Smooth muscle cell (in vitro differentiated cells): ENCODE measurements at regions not wholly inside any gene's neighbourhood (a gene's known extent, or its start where the extent isn't known, plus 50 kb on each side); places are given as distances from the start of the nearest gene placed in this dataset.

ENCODE experiments used
- DNase-seq: peaks from one replicate; lab custom pipeline; 2025; ENCODE audit not compliant: unreplicated experiment; lab: John Stamatoyannopoulos, UW
- H2AFZ ChIP-seq: fragments of 200-600 bp; sonication (generic); 2 replicates; pipeline ENCODE4 v1.6.0; 2016; ENCODE audit warnings: antibody characterized with exemption, low read depth, mild to moderate bottlenecking
- H3F3A ChIP-seq: fragments of 200-600 bp; sonication (generic); 2 replicates; pipeline ENCODE4 v1.6.0; 2017; ENCODE audit warnings: antibody characterized with exemption, low read depth
- H3K27ac ChIP-seq: fragments of 200-600 bp; sonication (generic); 2 replicates; pipeline ENCODE4 v1.5.1; 2016; ENCODE audit warnings: low read depth, mild to moderate bottlenecking
- H3K27me3 ChIP-seq: fragments of 200-600 bp; sonication (generic); 2 replicates; pipeline ENCODE4 v1.6.1; 2016; ENCODE audit warnings: low read depth, mild to moderate bottlenecking
- H3K36me3 ChIP-seq: fragments of 200-600 bp; sonication (generic); 2 replicates; pipeline ENCODE4 v1.5.1; 2016; ENCODE audit warnings: low read depth
- H3K4me1 ChIP-seq: fragments of 200-600 bp; sonication (generic); 2 replicates; pipeline ENCODE4 v1.5.1; 2016; ENCODE audit warnings: low read depth
- H3K4me2 ChIP-seq: fragments of 200-600 bp; sonication (generic); 2 replicates; pipeline ENCODE4 v1.6.0; 2016; ENCODE audit warnings: mild to moderate bottlenecking
- H3K4me3 ChIP-seq: fragments of 200-600 bp; sonication (generic); 2 replicates; pipeline ENCODE4 v1.5.1; 2016; ENCODE audit warnings: mild to moderate bottlenecking
- H3K79me2 ChIP-seq: fragments of 200-600 bp; sonication (generic); 2 replicates; pipeline ENCODE4 v1.6.0; 2016; ENCODE audit warnings: low read depth, mild to moderate bottlenecking
- H3K9ac ChIP-seq: fragments of 200-600 bp; sonication (generic); 2 replicates; pipeline ENCODE4 v1.6.0; 2016; ENCODE audit warnings: low read depth
- H3K9me3 ChIP-seq: fragments of 200-600 bp; sonication (generic); replicated peaks from 2 replicates; pipeline ENCODE4 v1.5.1; 2016; ENCODE audit warnings: low read depth
- H4K20me1 ChIP-seq: fragments of 200-600 bp; sonication (generic); 2 replicates; pipeline ENCODE4 v1.6.0; 2016; ENCODE audit warnings: low read depth
- WGBS: methylation state at CpG from one replicate; pipeline ENCODE4 v1.1.7; 2016; ENCODE audit warnings: low lambda C conversion rate; 5-methylcytosine and 5-hydroxymethylcytosine counted together
- TF ChIP-seq, protein P1 (sequence below): fragments of 200-600 bp; sonication (generic); IDR thresholded peaks from 2 replicates; pipeline ENCODE4 v1.5.1; 2017; ENCODE audit warnings: borderline replicate concordance, mild to moderate bottlenecking, antibody characterized with exemption; ENCODE audit not compliant: insufficient read depth, poor library complexity, severe bottlenecking

DNA sequence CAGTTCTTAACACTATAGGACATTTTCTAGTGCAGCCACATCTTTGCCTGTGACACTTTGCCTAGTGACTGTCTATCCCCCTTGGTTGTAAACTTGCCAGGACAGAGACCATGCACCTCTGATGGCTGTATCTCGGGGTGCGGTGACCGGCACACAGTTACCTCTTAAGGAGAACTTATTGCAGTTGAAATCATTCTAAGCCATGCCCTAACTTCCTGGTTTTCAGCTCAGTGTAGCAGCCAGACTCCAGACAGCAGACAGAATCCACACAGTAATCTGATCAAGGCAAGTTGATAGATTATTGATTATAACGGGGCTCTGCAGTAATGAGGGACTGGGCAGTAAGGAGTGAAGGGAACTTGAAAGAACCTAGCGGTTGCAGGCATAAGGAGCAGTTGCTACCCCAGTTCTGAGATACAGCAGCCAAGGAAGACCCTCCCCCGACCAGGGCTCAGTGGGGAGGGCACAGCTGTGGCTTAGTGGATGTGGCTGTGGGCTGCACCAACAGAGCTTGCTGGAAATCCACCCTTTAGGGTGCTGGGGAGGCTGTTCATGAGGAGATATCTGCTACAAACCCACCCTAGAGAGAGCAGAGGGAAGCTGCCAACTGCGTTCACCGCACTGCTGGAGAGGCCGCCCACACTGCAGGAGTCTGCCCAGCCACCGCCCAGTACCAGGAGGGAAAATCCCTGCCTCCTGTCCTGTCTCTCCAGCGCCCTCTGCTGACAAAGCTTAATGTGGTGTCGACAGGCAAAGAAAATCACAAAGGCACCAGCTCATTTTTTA is 58.2 kb upstream of the BEGAIN start:
- Histone ChIP-seq H2AFZ (peak overlapping the region; percentile 60), H3K4me3 (no peak overlapping the region), H3K79me2 (no peaks in the 10 kb centered on the region), H3K9ac (no peak overlapping the region), H3K9me3 (no peaks in the 10 kb centered on the region), H3K4me2 (peak overlapping the region; percentile 79), H4K20me1 (no peaks in the 10 kb centered on the region), H3F3A (no peaks in the 10 kb centered on the region), H3K27me3 (no peaks in the 10 kb centered on the region), H3K27ac (no peak overlapping the region), H3K36me3 (no peaks in the 10 kb centered on the region), H3K4me1 (peaks cover 5% of the 10 kb centered on the region)
- peak; percentile 54 for DNase-seq
- TF ChIP-seq, protein P1, sequence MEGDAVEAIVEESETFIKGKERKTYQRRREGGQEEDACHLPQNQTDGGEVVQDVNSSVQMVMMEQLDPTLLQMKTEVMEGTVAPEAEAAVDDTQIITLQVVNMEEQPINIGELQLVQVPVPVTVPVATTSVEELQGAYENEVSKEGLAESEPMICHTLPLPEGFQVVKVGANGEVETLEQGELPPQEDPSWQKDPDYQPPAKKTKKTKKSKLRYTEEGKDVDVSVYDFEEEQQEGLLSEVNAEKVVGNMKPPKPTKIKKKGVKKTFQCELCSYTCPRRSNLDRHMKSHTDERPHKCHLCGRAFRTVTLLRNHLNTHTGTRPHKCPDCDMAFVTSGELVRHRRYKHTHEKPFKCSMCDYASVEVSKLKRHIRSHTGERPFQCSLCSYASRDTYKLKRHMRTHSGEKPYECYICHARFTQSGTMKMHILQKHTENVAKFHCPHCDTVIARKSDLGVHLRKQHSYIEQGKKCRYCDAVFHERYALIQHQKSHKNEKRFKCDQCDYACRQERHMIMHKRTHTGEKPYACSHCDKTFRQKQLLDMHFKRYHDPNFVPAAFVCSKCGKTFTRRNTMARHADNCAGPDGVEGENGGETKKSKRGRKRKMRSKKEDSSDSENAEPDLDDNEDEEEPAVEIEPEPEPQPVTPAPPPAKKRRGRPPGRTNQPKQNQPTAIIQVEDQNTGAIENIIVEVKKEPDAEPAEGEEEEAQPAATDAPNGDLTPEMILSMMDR: peak; percentile 83
- 38% methylated on average over 11 of the region's 12 CpGs for WGBS

DNA sequence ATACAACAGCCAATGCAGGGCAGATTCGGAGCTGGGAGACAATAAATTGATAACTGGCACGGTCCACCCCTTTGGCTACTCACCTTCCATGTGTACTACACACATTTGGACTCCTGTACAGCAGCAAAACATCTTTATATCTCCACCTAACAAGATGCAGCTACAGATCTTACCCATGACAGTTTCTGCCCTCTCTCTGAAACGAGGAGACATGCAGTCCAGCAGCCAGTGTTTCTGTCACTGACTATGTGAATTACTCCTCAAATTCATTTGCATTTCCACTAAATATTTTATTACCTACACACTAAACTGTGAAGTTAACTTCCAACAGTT is 58.7 kb upstream of the BEGAIN start:
- Histone ChIP-seq H3K27me3 (no peaks in the 10 kb centered on the region), H3K4me2 (no peak overlapping the region), H3K79me2 (no peaks in the 10 kb centered on the region), H3F3A (no peaks in the 10 kb centered on the region), H3K4me3 (no peak overlapping the region), H3K9me3 (no peaks in the 10 kb centered on the region), H2AFZ (no peak overlapping the region), H3K9ac (no peak overlapping the region), H4K20me1 (no peaks in the 10 kb centered on the region), H3K27ac (no peak overlapping the region), H3K36me3 (no peaks in the 10 kb centered on the region), H3K4me1 (peaks cover 5% of the 10 kb centered on the region)
- no peak for DNase-seq
- 49% methylated on average over 3 of the region's 3 CpGs for WGBS
- TF ChIP-seq, protein P1: no peak

DNA sequence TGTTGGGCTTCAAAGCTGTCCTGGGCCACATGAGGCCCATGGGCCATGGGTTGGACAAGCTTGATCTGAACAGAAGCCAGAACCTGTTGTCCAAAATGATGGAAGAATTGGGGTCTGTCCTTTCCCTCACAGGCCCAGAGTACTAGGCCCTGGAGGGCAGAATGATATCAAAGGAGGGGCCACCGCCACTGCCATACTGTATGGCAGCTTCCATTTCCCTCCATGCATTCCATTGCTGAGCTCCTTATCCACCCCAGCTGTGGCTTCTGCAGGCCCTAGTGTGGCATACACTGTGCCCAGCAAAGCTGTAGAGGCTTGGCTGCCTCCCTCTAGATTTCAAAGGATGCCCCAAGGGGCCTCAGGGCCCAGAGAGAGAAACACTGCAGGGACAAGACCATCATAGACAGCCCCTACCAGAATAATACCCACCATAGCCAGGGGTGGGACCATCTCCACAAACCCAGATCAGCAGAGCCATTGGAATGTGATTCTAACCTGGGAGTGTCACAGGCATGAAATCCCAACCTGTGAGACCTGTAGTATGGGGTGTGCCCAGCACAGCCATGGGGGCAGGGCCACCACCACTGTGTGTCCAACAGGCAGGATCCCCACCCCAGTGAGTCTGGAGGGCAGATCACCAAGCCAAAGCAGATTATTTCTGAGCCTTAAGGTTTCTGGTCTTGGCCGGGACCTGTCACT is 61.4 kb upstream of the BEGAIN start:
- no peaks in the 10 kb centered on the region for H3K27me3 ChIP-seq
- TF ChIP-seq, protein P1: no peak
- 92% methylated on average over 2 of the region's 2 CpGs for WGBS
- no peak overlapping the region for H3K27ac ChIP-seq
- no peaks in the 10 kb centered on the region for H3F3A ChIP-seq
- no peaks in the 10 kb centered on the region for H3K9me3 ChIP-seq
- H3K36me3 ChIP-seq: no peaks in the 10 kb centered on the region
- H4K20me1 ChIP-seq: no peaks in the 10 kb centered on the region
- no peak overlapping the region for H3K4me2 ChIP-seq
- DNase-seq: no peak
- H3K9ac ChIP-seq: no peak overlapping the region
- H3K4me1 ChIP-seq: peaks cover 5% of the 10 kb centered on the region
- H3K4me3 ChIP-seq: no peak overlapping the region
- H3K79me2 ChIP-seq: no peaks in the 10 kb centered on the region
- H2AFZ ChIP-seq: no peak overlapping the region

DNA sequence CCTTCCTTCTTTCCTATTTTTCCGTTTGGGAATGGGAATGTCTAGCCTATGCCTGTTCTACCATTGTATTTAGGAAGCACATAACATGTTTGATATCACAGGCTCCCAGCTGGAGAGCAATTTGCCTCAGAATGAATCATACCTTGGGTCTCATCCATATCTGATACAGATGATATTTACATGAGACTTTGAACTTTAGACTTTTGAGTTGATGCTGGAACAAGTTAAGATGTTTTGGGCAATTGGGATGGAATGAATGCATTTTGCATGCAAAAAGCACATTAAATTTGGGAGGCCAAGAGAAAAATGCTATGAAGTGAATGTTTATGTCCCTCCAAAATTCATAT is 61.9 kb upstream of the BEGAIN start:
- no peak overlapping the region for H3K4me2 ChIP-seq
- no peaks in the 10 kb centered on the region for H4K20me1 ChIP-seq
- H3F3A ChIP-seq: no peaks in the 10 kb centered on the region
- H3K4me1 ChIP-seq: peaks cover 8% of the 10 kb centered on the region
- H3K9ac ChIP-seq: no peak overlapping the region
- H3K27ac ChIP-seq: no peak overlapping the region
- H3K9me3 ChIP-seq: no peaks in the 10 kb centered on the region
- no peaks in the 10 kb centered on the region for H3K36me3 ChIP-seq
- DNase-seq: no peak
- no peaks in the 10 kb centered on the region for H3K79me2 ChIP-seq
- TF ChIP-seq, protein P1: no peak
- no peaks in the 10 kb centered on the region for H3K27me3 ChIP-seq
- no peak overlapping the region for H3K4me3 ChIP-seq
- H2AFZ ChIP-seq: no peak overlapping the region
- 89% methylated on average over 1 of the region's 1 CpG for WGBS
